HEK293 (cell line): ENCODE measurements at regions not wholly inside any gene's neighbourhood (a gene's known extent, or its start where the extent isn't known, plus 50 kb on each side); places are given as distances from the start of the nearest gene placed in this dataset.

ENCODE experiments used
- CTCF ChIA-PET: fragments of 350-600 bp; formaldehyde crosslinking; extraction: SDS; loops from one replicate; lab custom pipeline; 2021; ENCODE audit warnings: antibody characterized with exemption; lab: Yijun Ruan, JAX
- POLR2A ChIA-PET: fragments of 300-600 bp; formaldehyde crosslinking; extraction: SDS; loops from one replicate; lab custom pipeline; 2020; ENCODE audit warnings: antibody characterized with exemption, inconsistent platforms; lab: Yijun Ruan, JAX
- H3K27ac ChIP-seq: fragments of 200-500 bp; sonication (Bioruptor generic); 2 replicates; pipeline ENCODE4 v1.5.1; 2014; ENCODE audit warnings: low read depth, low read length, control low read depth, inconsistent platforms; ENCODE audit errors: extremely low read depth
- H3K36me3 ChIP-seq, 2 experiments: fragments of 200-500 bp in 1 of 2; sonication (Bioruptor generic) in 1 of 2; 1 replicate in 1 of 2; 2 replicates in 1 of 2; pipeline ENCODE4 v1.5.1; 2014 to 2017; ENCODE audit warnings: inconsistent platforms in 2 of 2, low read length in 2 of 2; ENCODE audit not compliant: control insufficient read depth in 2 of 2, insufficient read depth in 1 of 2
- H3K4me1 ChIP-seq: fragments of 200-500 bp; sonication (Bioruptor generic); 2 replicates; pipeline ENCODE4 v1.5.1; 2014; ENCODE audit warnings: mild to moderate bottlenecking, low read length, inconsistent platforms; ENCODE audit not compliant: control insufficient read depth, insufficient read depth
- H3K4me3 ChIP-seq: 2 replicates; pipeline ENCODE4 v1.5.1; 2011; ENCODE audit warnings: low read depth, mild to moderate bottlenecking, control low read depth, low read length, moderate library complexity
- H3K9me3 ChIP-seq: fragments of 200-500 bp; sonication (Bioruptor generic); 2 replicates; pipeline ENCODE4 v1.5.1; 2014; ENCODE audit warnings: low read depth, low read length, inconsistent platforms; ENCODE audit not compliant: control insufficient read depth, insufficient read depth
- ATF2 ChIP-seq: fragments of 450-650 bp; formaldehyde crosslinking; IDR thresholded peaks from 2 replicates; pipeline ENCODE4 v1.5.1; 2016; ENCODE audit warnings: missing biosample characterization, missing genetic modification characterization, low read depth
- CTCF ChIP-seq: fragments of 450-650 bp; formaldehyde crosslinking; IDR thresholded peaks from 2 replicates; pipeline ENCODE4 v1.5.1; 2016; ENCODE audit warnings: missing biosample characterization, missing genetic modification characterization
- EGR2 ChIP-seq: fragments of 450-650 bp; formaldehyde crosslinking; IDR thresholded peaks from 2 replicates; pipeline ENCODE4 v1.5.1; 2016; ENCODE audit warnings: low read depth, missing biosample characterization, missing genetic modification characterization
- GFI1B ChIP-seq: fragments of 450-650 bp; formaldehyde crosslinking; IDR thresholded peaks from 2 replicates; pipeline ENCODE4 v1.5.1; 2016; ENCODE audit warnings: missing biosample characterization, missing genetic modification characterization
- HOXD13 ChIP-seq: sonication (generic); formaldehyde crosslinking; IDR thresholded peaks from 2 replicates; pipeline ENCODE4 v1.8.0; 2022; ENCODE audit warnings: missing genetic modification reagents, borderline replicate concordance
- PRDM4 ChIP-seq: fragments of 450-650 bp; formaldehyde crosslinking; IDR thresholded peaks from 2 replicates; pipeline ENCODE4 v1.5.1; 2017; ENCODE audit warnings: missing biosample characterization, missing genetic modification characterization
- SETDB1 ChIP-seq: IDR thresholded peaks from one replicate; pipeline ENCODE4 v1.6.1; 2017; ENCODE audit warnings: mild to moderate bottlenecking, low read length, moderate library complexity, mixed read lengths; ENCODE audit not compliant: insufficient read length
- SP2 ChIP-seq: fragments of 450-650 bp; formaldehyde crosslinking; IDR thresholded peaks from 2 replicates; pipeline ENCODE4 v1.5.1; 2016; ENCODE audit warnings: missing biosample characterization, missing genetic modification characterization
- ZBTB6 ChIP-seq: fragments of 450-650 bp; formaldehyde crosslinking; IDR thresholded peaks from 2 replicates; pipeline ENCODE4 v1.5.1; 2017; ENCODE audit warnings: missing biosample characterization, missing genetic modification characterization
- ZFP3 ChIP-seq: fragments of 450-650 bp; formaldehyde crosslinking; IDR thresholded peaks from 2 replicates; pipeline ENCODE4 v1.5.1; 2016; ENCODE audit warnings: low read depth, missing biosample characterization, missing genetic modification characterization
- ZNF146 ChIP-seq: fragments of 450-650 bp; formaldehyde crosslinking; IDR thresholded peaks from 2 replicates; pipeline ENCODE4 v1.5.1; 2016; ENCODE audit warnings: missing biosample characterization, missing genetic modification characterization
- ZNF175 ChIP-seq: fragments of 450-650 bp; formaldehyde crosslinking; IDR thresholded peaks from 2 replicates; pipeline ENCODE4 v1.5.1; 2016; ENCODE audit warnings: missing biosample characterization, missing genetic modification characterization
- ZNF202 ChIP-seq: fragments of 450-650 bp; formaldehyde crosslinking; IDR thresholded peaks from 2 replicates; pipeline ENCODE4 v1.5.1; 2016; ENCODE audit warnings: missing biosample characterization, missing genetic modification characterization, borderline replicate concordance
- ZNF239 ChIP-seq: fragments of 450-650 bp; formaldehyde crosslinking; IDR thresholded peaks from 2 replicates; pipeline ENCODE4 v1.5.1; 2016; ENCODE audit warnings: missing biosample characterization, missing genetic modification characterization
- ZNF248 ChIP-seq: fragments of 450-650 bp; formaldehyde crosslinking; IDR thresholded peaks from 2 replicates; pipeline ENCODE4 v1.5.1; 2017; ENCODE audit warnings: missing biosample characterization, missing genetic modification characterization
- ZNF266 ChIP-seq: fragments of 450-650 bp; formaldehyde crosslinking; IDR thresholded peaks from 2 replicates; pipeline ENCODE4 v1.5.1; 2016; ENCODE audit warnings: missing biosample characterization, missing genetic modification characterization, low read depth
- ZNF302 ChIP-seq: fragments of 450-650 bp; formaldehyde crosslinking; IDR thresholded peaks from 2 replicates; pipeline ENCODE4 v1.5.1; 2016; ENCODE audit warnings: missing biosample characterization, missing genetic modification characterization, low read depth
- ZNF48 ChIP-seq: fragments of 450-650 bp; formaldehyde crosslinking; IDR thresholded peaks from 2 replicates; pipeline ENCODE4 v1.5.1; 2016; ENCODE audit warnings: missing biosample characterization, missing genetic modification characterization
- ZNF521 ChIP-seq: fragments of 450-650 bp; formaldehyde crosslinking; IDR thresholded peaks from 2 replicates; pipeline ENCODE4 v1.5.1; 2017; ENCODE audit warnings: missing biosample characterization, mild to moderate bottlenecking, missing genetic modification characterization
- ZNF529 ChIP-seq: fragments of 450-650 bp; formaldehyde crosslinking; IDR thresholded peaks from 2 replicates; pipeline ENCODE4 v1.5.1; 2017; ENCODE audit warnings: missing genetic modification characterization, missing biosample characterization; ENCODE audit not compliant: insufficient replicate concordance
- ZNF558 ChIP-seq: fragments of 450-650 bp; formaldehyde crosslinking; IDR thresholded peaks from 2 replicates; pipeline ENCODE4 v1.5.1; 2016; ENCODE audit warnings: missing biosample characterization, missing genetic modification characterization
- ZNF571 ChIP-seq: fragments of 450-650 bp; formaldehyde crosslinking; IDR thresholded peaks from 2 replicates; pipeline ENCODE4 v1.5.0; 2017; ENCODE audit warnings: missing biosample characterization, missing genetic modification characterization
- ZNF580 ChIP-seq: fragments of 450-650 bp; formaldehyde crosslinking; IDR thresholded peaks from 2 replicates; pipeline ENCODE4 v1.5.1; 2016; ENCODE audit warnings: missing biosample characterization, missing genetic modification characterization
- ZNF658 ChIP-seq: fragments of 450-650 bp; formaldehyde crosslinking; IDR thresholded peaks from 2 replicates; pipeline ENCODE4; 2016; ENCODE audit warnings: missing biosample characterization, missing genetic modification characterization
- ZNF677 ChIP-seq: fragments of 450-650 bp; IDR thresholded peaks from 2 replicates; pipeline ENCODE4 v1.5.0; 2018; ENCODE audit warnings: missing biosample characterization, mild to moderate bottlenecking, missing genetic modification characterization, moderate library complexity
- ZNF768 ChIP-seq: fragments of 450-650 bp; formaldehyde crosslinking; IDR thresholded peaks from 2 replicates; pipeline ENCODE4 v1.5.1; 2018; ENCODE audit warnings: missing biosample characterization, mild to moderate bottlenecking, missing genetic modification characterization
- ZNF843 ChIP-seq: fragments of 450-650 bp; formaldehyde crosslinking; IDR thresholded peaks from 2 replicates; pipeline ENCODE4 v1.5.1; 2016; ENCODE audit warnings: missing biosample characterization, missing genetic modification characterization
- ZSCAN30 ChIP-seq: fragments of 450-650 bp; IDR thresholded peaks from 2 replicates; pipeline ENCODE4 v1.5.1; 2018; ENCODE audit warnings: missing biosample characterization, mild to moderate bottlenecking, missing genetic modification characterization, moderate library complexity

GRCh38 chr13:99135591-99135990 is 65.1 kb upstream of the UBAC2 start (continued):
- no peak for TF ChIP-seq SETDB1

- TF ChIP-seq ZNF768 (tag by site-specific recombination) (no peak), ZNF580 (tag by site-specific recombination) (no peak), GFI1B (tag by site-specific recombination) (no peak), ZNF239 (tag by site-specific recombination) (no peak), ZNF521 (tag by site-specific recombination) (no peak), ZNF529 (tag by site-specific recombination) (no peak), ZFP3 (tag by site-specific recombination) (no peak), CTCF (tag by site-specific recombination) (no peak), ZNF146 (no peak), ZNF571 (tag by site-specific recombination) (no peak), HOXD13 (CRISPR knock-in tag) (no peak), ZNF302 (tag by site-specific recombination) (no peak), ZNF248 (tag by site-specific recombination) (no peak), EGR2 (tag by site-specific recombination) (no peak), ZNF658 (tag by site-specific recombination) (no peak), ZNF48 (tag by site-specific recombination) (no peak), ZBTB6 (tag by site-specific recombination) (no peak), ZNF202 (tag by site-specific recombination) (no peak)
- TF ChIP-seq, all 188 proteins: peak for 0
- ChIA-PET CTCF (no interaction called here), POLR2A (no interaction called here)
- H3K27ac ChIP-seq = no peak overlapping the region
- no peak overlapping the region for H3K4me3 ChIP-seq
- H3K36me3 ChIP-seq = no peaks in the 10 kb centered on the region
- H3K9me3 ChIP-seq = no peaks in the 10 kb centered on the region
- no peaks in the 10 kb centered on the region for H3K4me1 ChIP-seq
Observed at GRCh38 chr13:99136427-99136954, 64.2 kb upstream of the UBAC2 start.

- Histone ChIP-seq H3K4me3 (no peak overlapping the region), H3K36me3 (no peaks in the 10 kb centered on the region), H3K9me3 (no peaks in the 10 kb centered on the region), H3K4me1 (no peaks in the 10 kb centered on the region), H3K27ac (no peak overlapping the region)
- CTCF ChIA-PET = no interaction called here
- POLR2A ChIA-PET = no interaction called here
- TF ChIP-seq ZSCAN30 = no peak
- no peak for TF ChIP-seq ZNF558
- TF ChIP-seq SETDB1 = no peak
- no peak for TF ChIP-seq PRDM4
- TF ChIP-seq ZNF266 (tag by site-specific recombination) = no peak
- no peak for TF ChIP-seq ZNF843 (tag by site-specific recombination)
- TF ChIP-seq ATF2 (tag by site-specific recombination) = no peak
- TF ChIP-seq GFI1B (tag by site-specific recombination) = no peak
- no peak for TF ChIP-seq ZNF175 (tag by site-specific recombination)
- TF ChIP-seq ZNF658 (tag by site-specific recombination) = no peak
- no peak for TF ChIP-seq ZNF677 (tag by site-specific recombination)
- no peak for TF ChIP-seq SP2 (tag by site-specific recombination)
Observed at GRCh38 chr13:99140831-99141230, 59.8 kb upstream of the UBAC2 start.
